HG03045 (cell line): ENCODE measurements at regions not wholly inside any gene's neighbourhood (a gene's known extent, or its start where the extent isn't known, plus 50 kb on each side); places are given as distances from the start of the nearest gene placed in this dataset.
"Not testable (repeated sequence)": the region's sequence is repeated elsewhere in the genome, so short reads cannot be mapped to it uniquely, and the experiment has no call there.

ENCODE experiments used
- ATAC-seq: cut with Tn5 transposase; IDR thresholded peaks from one replicate; pipeline ENCODE4 v1.9.1; 2021; ENCODE audit warnings: mild to moderate bottlenecking, moderate library complexity; ENCODE audit not compliant: unreplicated experiment

- ATAC-seq: no peak
These were observed 115.3 kb upstream of the CCND2 start for GRCh38 chr12:4158306-4158705.

GRCh38 chr12:4157122-4157521 is 116.4 kb upstream of the CCND2 start:
- no peak for ATAC-seq

GRCh38 chr12:4156317-4156716 is 117.2 kb upstream of the CCND2 start:
- ATAC-seq: no peak

- ATAC-seq: no peak
These were observed 118.8 kb upstream of the CCND2 start for GRCh38 chr12:4154672-4155225.

GRCh38 chr12:4153343-4153892 is 120.1 kb upstream of the CCND2 start:
- peak; percentile 84 for ATAC-seq

GRCh38 chr12:4152145-4152795 is 121.3 kb upstream of the CCND2 start:
- no peak for ATAC-seq

GRCh38 chr12:4151362-4152121 is 122.0 kb upstream of the CCND2 start:
- no peak for ATAC-seq

- not testable (repeated sequence) for ATAC-seq
These were observed 123.2 kb upstream of the CCND2 start for GRCh38 chr12:4150355-4150754.

- ATAC-seq: peak; percentile 52
These were observed 125.0 kb upstream of the CCND2 start for GRCh38 chr12:4148418-4149056.

GRCh38 chr12:4147031-4147481 is 126.5 kb upstream of the CCND2 start:
- no peak for ATAC-seq

GRCh38 chr12:4145990-4146859 is 127.3 kb upstream of the CCND2 start:
- no peak for ATAC-seq

GRCh38 chr12:4144676-4145075 is 128.9 kb upstream of the CCND2 start:
- no peak for ATAC-seq

GRCh38 chr12:4143896-4144295 is 129.7 kb upstream of the CCND2 start:
- no peak for ATAC-seq

GRCh38 chr12:4141348-4142270 is 132.0 kb upstream of the CCND2 start:
- ATAC-seq: no peak

GRCh38 chr12:4140581-4141301 is 132.8 kb upstream of the CCND2 start:
- no peak for ATAC-seq

- ATAC-seq: no peak
These were observed 134.4 kb upstream of the CCND2 start for GRCh38 chr12:4139191-4139590.

- not testable (repeated sequence) for ATAC-seq
These were observed 135.0 kb upstream of the CCND2 start for GRCh38 chr12:4138532-4138931.

- no peak for ATAC-seq
These were observed 135.5 kb upstream of the CCND2 start for GRCh38 chr12:4138051-4138450.

- ATAC-seq: no peak
These were observed 136.1 kb upstream of the CCND2 start for GRCh38 chr12:4137441-4137840.
